DMS 273 (cell line): ENCODE measurements at regions not wholly inside any gene's neighbourhood (a gene's known extent, or its start where the extent isn't known, plus 50 kb on each side); places are given as distances from the start of the nearest gene placed in this dataset.
"Not testable (repeated sequence)": the region's sequence is repeated elsewhere in the genome, so short reads cannot be mapped to it uniquely, and the experiment has no call there.

Experiments
- DNase-seq: peaks from one replicate; lab custom pipeline; 2025; ENCODE audit not compliant: unreplicated experiment; lab: John Stamatoyannopoulos, UW

GRCh38 chr6:78222226-78222625, 569.4 kb downstream of the MEI4 start:
- no peak for DNase-seq

GRCh38 chr6:78231002-78231401, 578.2 kb downstream of the MEI4 start:
- no peak for DNase-seq

- DNase-seq: no peak
Measured at GRCh38 chr6:78243519-78243918, 590.7 kb downstream of the MEI4 start.

GRCh38 chr6:78251931-78252330, 599.1 kb downstream of the MEI4 start:
- no peak for DNase-seq

- no peak for DNase-seq
Measured at GRCh38 chr6:78253618-78254017, 600.8 kb downstream of the MEI4 start.

- no peak for DNase-seq
Measured at GRCh38 chr6:78259935-78260334, 607.1 kb downstream of the MEI4 start.

- DNase-seq: not testable (repeated sequence)
Measured at GRCh38 chr6:78260427-78260826, 606.9 kb upstream of the IRAK1BP1 start.

- DNase-seq: no peak
Measured at GRCh38 chr6:78268591-78269452, 598.5 kb upstream of the IRAK1BP1 start.

GRCh38 chr6:78300885-78301284, 566.5 kb upstream of the IRAK1BP1 start:
- no peak for DNase-seq

- DNase-seq: no peak
Measured at GRCh38 chr6:78302411-78302810, 564.9 kb upstream of the IRAK1BP1 start.

- peak; percentile 3 for DNase-seq
Measured at GRCh38 chr6:78308025-78308424, 559.3 kb upstream of the IRAK1BP1 start.

GRCh38 chr6:78322068-78322845, 545.1 kb upstream of the IRAK1BP1 start:
- DNase-seq: no peak

- DNase-seq: no peak
Measured at GRCh38 chr6:78324213-78324612, 543.1 kb upstream of the IRAK1BP1 start.

GRCh38 chr6:78340755-78341154, 526.6 kb upstream of the IRAK1BP1 start:
- DNase-seq: no peak

- no peak for DNase-seq
Measured at GRCh38 chr6:78345882-78346281, 521.5 kb upstream of the IRAK1BP1 start.

GRCh38 chr6:78347191-78347916, 520.0 kb upstream of the IRAK1BP1 start:
- no peak for DNase-seq

- DNase-seq: no peak
Measured at GRCh38 chr6:78353040-78353439, 514.3 kb upstream of the IRAK1BP1 start.

- no peak for DNase-seq
Measured at GRCh38 chr6:78363688-78364087, 503.7 kb upstream of the IRAK1BP1 start.

GRCh38 chr6:78365473-78365872, 501.9 kb upstream of the IRAK1BP1 start:
- no peak for DNase-seq

- no peak for DNase-seq
Measured at GRCh38 chr6:78377056-78377455, 490.3 kb upstream of the IRAK1BP1 start.

GRCh38 chr6:78379982-78380381, 487.4 kb upstream of the IRAK1BP1 start:
- DNase-seq: no peak

- DNase-seq: no peak
Measured at GRCh38 chr6:78380541-78380940, 486.8 kb upstream of the IRAK1BP1 start.
